ENCODE measurements at regions not wholly inside any gene's neighbourhood (a gene's known extent, or its start where the extent isn't known, plus 50 kb on each side); places are given as distances from the start of the nearest gene placed in this dataset.

GRCh38 chr10:120204877-120205276 is 252.2 kb upstream of the PLPP4 start:
- POLR2A ChIA-PET (ENCODE audit: low non-redundant PET) = no interaction called here
- intact Hi-C loops (cut with micrococcal nuclease; ENCODE audit: unreplicated experiment) = no loop called here
- Histone ChIP-seq H3K4me1 (ENCODE audit: insufficient read depth, low read length, poor library complexity, severe bottlenecking) (no peaks in the 10 kb centered on the region), H3K36me3 (ENCODE audit: insufficient read depth, low read length, poor library complexity, severe bottlenecking) (no peaks in the 10 kb centered on the region), H3K27me3 (replicated peaks; ENCODE audit: insufficient read depth, low read depth, low read length, poor library complexity) (peaks cover 34% of the 10 kb centered on the region), H3K27ac (ENCODE audit: low read depth, low read length, poor library complexity, severe bottlenecking) (no peak overlapping the region), H3K9me3 (ENCODE audit: low read depth, low read length, poor library complexity, severe bottlenecking) (no peaks in the 10 kb centered on the region), H3K4me3 (ENCODE audit: low read depth, low read length, poor library complexity, severe bottlenecking) (no peak overlapping the region)
- no peak for DNase-seq (ENCODE audit: low spot score)
- no peak for TF ChIP-seq CTCF (conservative IDR thresholded peaks at IDR 0.05; ENCODE audit: low read depth, low read length)
- no peak for TF ChIP-seq EZH2 (IDR thresholded peaks at IDR 0.05; ENCODE audit: borderline replicate concordance, low read depth, low read length, poor library complexity, severe bottlenecking)
- BruUV-seq (replicated peaks) = no TSS peak
- CTCF ChIA-PET = no interaction called here

GRCh38 chr10:120205368-120206018 is 251.5 kb upstream of the PLPP4 start:
- intact Hi-C loops (cut with micrococcal nuclease; ENCODE audit: unreplicated experiment) = no loop called here
- peaks cover 34% of the 10 kb centered on the region for H3K27me3 ChIP-seq (replicated peaks; ENCODE audit: insufficient read depth, low read depth, low read length, poor library complexity)
- H3K36me3 ChIP-seq (ENCODE audit: insufficient read depth, low read length, poor library complexity, severe bottlenecking) = no peaks in the 10 kb centered on the region
- no peak for DNase-seq (ENCODE audit: low spot score)
- H3K4me3 ChIP-seq (ENCODE audit: low read depth, low read length, poor library complexity, severe bottlenecking) = no peak overlapping the region
- no TSS peak for BruUV-seq (replicated peaks)
- H3K4me1 ChIP-seq (ENCODE audit: insufficient read depth, low read length, poor library complexity, severe bottlenecking) = no peaks in the 10 kb centered on the region
- no peaks in the 10 kb centered on the region for H3K9me3 ChIP-seq (ENCODE audit: low read depth, low read length, poor library complexity, severe bottlenecking)
- H3K27ac ChIP-seq (ENCODE audit: low read depth, low read length, poor library complexity, severe bottlenecking) = no peak overlapping the region
- ChIA-PET CTCF (no interaction called here), POLR2A (ENCODE audit: low non-redundant PET) (no interaction called here)
- TF ChIP-seq EZH2 (IDR thresholded peaks at IDR 0.05; ENCODE audit: borderline replicate concordance, low read depth, low read length, poor library complexity, severe bottlenecking) = no peak
- no peak for TF ChIP-seq CTCF (conservative IDR thresholded peaks at IDR 0.05; ENCODE audit: low read depth, low read length)

GRCh38 chr10:120208488-120208887 is 248.5 kb upstream of the PLPP4 start:
- peaks cover 32% of the 10 kb centered on the region for H3K27me3 ChIP-seq (replicated peaks; ENCODE audit: insufficient read depth, low read depth, low read length, poor library complexity)
- no peak for TF ChIP-seq EZH2 (IDR thresholded peaks at IDR 0.05; ENCODE audit: borderline replicate concordance, low read depth, low read length, poor library complexity, severe bottlenecking)
- TF ChIP-seq CTCF (conservative IDR thresholded peaks at IDR 0.05; ENCODE audit: low read depth, low read length) = no peak
- POLR2A ChIA-PET (ENCODE audit: low non-redundant PET) = no interaction called here
- H3K36me3 ChIP-seq (ENCODE audit: insufficient read depth, low read length, poor library complexity, severe bottlenecking) = no peaks in the 10 kb centered on the region
- CTCF ChIA-PET = no interaction called here
- BruUV-seq (replicated peaks) = no TSS peak
- H3K27ac ChIP-seq (ENCODE audit: low read depth, low read length, poor library complexity, severe bottlenecking) = no peak overlapping the region
- H3K4me3 ChIP-seq (ENCODE audit: low read depth, low read length, poor library complexity, severe bottlenecking) = no peak overlapping the region
- no peaks in the 10 kb centered on the region for H3K9me3 ChIP-seq (ENCODE audit: low read depth, low read length, poor library complexity, severe bottlenecking)
- DNase-seq (ENCODE audit: low spot score) = no peak
- intact Hi-C loops (cut with micrococcal nuclease; ENCODE audit: unreplicated experiment) = no loop called here
- no peaks in the 10 kb centered on the region for H3K4me1 ChIP-seq (ENCODE audit: insufficient read depth, low read length, poor library complexity, severe bottlenecking)
